Astrocyte of the spinal cord (primary cell): ENCODE measurements at regions not wholly inside any gene's neighbourhood (a gene's known extent, or its start where the extent isn't known, plus 50 kb on each side); places are given as distances from the start of the nearest gene placed in this dataset.
"Not testable (repeated sequence)": the region's sequence is repeated elsewhere in the genome, so short reads cannot be mapped to it uniquely, and the experiment has no call there.

ENCODE experiments used
- DNase-seq: peaks from one replicate; pipeline ENCODE4 v3.0.0; 2011; ENCODE audit warnings: low read depth, low spot score
- H3K4me3 ChIP-seq: 2 replicates; pipeline ENCODE4 v1.5.1; 2011; ENCODE audit warnings: low read depth, mild to moderate bottlenecking, low read length, moderate library complexity
- in situ Hi-C: cut with HindIII; loops from 2 replicates; pipeline ENCODE4 v1.10.0; 2017; ENCODE audit warnings: low sequenced_read_pairs
- TF ChIP-seq, protein P1 (sequence below): IDR thresholded peaks from 2 replicates; pipeline ENCODE4 v1.5.1; 2012; ENCODE audit warnings: low read depth, mild to moderate bottlenecking, low read length, inconsistent platforms

DNA sequence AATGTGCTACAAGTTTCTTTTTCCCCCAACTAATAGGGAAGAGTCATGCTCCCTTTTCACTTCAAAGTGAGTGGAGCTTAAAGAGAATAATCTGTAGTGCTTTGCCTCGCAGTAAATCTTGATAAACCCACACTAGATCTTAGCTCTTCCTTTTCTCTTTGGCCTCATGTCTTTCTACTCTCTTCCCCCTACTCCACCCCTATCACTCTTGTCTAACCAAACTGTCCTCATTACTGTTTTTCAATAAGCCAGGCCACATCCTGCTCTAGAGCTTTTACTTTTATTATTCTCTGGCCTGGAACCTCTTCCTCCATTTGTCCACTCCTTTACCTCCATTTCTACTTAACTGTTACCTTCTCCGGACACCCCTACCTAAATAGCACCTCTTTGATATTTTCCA is 291.0 kb upstream of the SATB1 start:
- in situ Hi-C loops = no loop called here
- TF ChIP-seq, protein P1, sequence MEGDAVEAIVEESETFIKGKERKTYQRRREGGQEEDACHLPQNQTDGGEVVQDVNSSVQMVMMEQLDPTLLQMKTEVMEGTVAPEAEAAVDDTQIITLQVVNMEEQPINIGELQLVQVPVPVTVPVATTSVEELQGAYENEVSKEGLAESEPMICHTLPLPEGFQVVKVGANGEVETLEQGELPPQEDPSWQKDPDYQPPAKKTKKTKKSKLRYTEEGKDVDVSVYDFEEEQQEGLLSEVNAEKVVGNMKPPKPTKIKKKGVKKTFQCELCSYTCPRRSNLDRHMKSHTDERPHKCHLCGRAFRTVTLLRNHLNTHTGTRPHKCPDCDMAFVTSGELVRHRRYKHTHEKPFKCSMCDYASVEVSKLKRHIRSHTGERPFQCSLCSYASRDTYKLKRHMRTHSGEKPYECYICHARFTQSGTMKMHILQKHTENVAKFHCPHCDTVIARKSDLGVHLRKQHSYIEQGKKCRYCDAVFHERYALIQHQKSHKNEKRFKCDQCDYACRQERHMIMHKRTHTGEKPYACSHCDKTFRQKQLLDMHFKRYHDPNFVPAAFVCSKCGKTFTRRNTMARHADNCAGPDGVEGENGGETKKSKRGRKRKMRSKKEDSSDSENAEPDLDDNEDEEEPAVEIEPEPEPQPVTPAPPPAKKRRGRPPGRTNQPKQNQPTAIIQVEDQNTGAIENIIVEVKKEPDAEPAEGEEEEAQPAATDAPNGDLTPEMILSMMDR = no peak
- no peak for DNase-seq

DNA sequence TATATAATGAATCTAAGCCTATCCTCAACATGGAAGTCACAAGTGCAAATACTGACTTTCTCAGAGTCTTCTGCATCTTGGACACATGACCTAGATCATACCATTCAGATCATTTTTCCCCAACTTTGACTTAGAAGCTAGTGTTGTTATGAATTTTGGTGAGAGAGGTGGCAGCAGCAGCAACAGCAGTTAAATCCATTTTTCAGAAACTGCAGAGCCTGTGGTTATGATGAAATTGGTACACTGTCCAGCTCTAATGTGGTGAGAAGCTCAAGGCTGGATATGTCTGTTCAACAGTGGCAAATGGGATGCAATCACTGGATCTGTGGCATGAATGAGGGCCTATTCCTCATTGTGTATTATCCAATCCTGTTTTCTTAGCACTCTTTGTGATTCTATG is 290.1 kb upstream of the SATB1 start:
- DNase-seq = no peak
- in situ Hi-C loops = no loop called here
- no peak overlapping the region for H3K4me3 ChIP-seq
- TF ChIP-seq, protein P1 = no peak

More for the DNA sequence above, 291.0 kb upstream of the SATB1 start:
- no peak overlapping the region for H3K4me3 ChIP-seq

GRCh38 chr3:18713577-18713951 is 288.4 kb upstream of the SATB1 start:
- no peak for DNase-seq
- no peak overlapping the region for H3K4me3 ChIP-seq
- TF ChIP-seq, protein P1 = no peak
- in situ Hi-C loops = no loop called here

DNA sequence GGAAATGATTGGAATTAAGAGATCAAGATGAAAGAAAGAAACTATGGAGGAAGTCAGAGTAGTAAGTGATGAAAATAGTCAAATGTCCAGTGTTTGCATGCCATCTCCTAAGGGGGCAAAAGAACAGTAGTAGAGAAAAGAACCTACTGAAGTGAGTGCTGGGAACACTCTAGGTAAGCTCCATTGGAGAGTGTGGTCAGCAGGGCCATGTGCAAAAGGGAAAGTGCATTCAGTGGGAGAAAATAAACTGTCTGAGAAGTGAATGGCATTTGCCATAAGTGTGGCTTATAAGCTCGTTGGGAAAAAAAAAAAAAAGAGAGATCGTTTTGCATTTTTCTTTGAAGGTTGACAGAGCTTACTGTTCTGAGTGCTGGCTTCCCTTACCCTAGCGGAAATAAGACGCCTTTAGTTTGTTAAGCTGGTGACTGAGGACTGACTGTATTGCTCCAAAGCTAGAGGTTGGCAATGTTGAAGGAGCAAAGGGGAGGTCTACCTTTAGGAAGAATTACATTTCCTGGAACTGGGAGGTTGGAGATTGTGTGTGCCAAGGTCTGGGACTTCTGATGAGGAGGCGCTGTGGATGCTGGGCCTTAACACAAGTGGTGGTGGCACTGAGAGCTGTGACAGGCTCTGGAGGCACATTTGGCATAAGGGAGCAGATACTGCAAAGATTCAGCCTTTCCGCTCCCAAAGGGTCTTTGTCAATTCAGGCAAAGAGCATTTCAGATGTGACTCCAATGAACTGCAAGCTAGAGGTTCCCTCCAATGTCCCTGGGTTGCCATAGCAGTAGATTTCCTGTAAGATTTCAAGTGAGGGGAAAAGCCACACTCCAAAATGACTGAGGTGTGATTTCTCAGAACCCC is 287.8 kb upstream of the SATB1 start:
- no peak overlapping the region for H3K4me3 ChIP-seq
- in situ Hi-C loops = no loop called here
- DNase-seq = no peak
- TF ChIP-seq, protein P1 = no peak

DNA sequence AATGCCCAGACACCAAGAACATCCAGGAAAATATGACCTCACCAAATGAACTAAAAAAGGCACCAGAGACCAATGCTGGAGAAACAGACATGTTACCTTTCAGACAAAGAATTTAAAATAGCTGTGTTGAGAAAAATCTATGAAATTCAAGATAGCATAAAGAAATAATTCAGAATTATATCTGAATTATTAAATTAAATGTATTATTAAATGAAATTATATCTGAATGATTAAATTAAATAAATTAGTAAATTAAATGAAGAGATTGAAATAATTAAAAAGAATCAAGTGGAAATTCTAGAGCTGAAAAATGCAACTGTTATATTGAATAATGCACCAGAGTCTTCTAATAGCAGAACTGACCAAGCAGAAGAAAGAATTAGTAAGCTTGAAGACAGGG is 279.2 kb upstream of the SATB1 start:
- TF ChIP-seq, protein P1 = no peak
- in situ Hi-C loops = no loop called here
- DNase-seq = no peak

GRCh38 chr3:18703798-18704197 is 278.7 kb upstream of the SATB1 start:
- in situ Hi-C loops = no loop called here

More for the DNA sequence above, 279.2 kb upstream of the SATB1 start:
- no peak overlapping the region for H3K4me3 ChIP-seq

DNA sequence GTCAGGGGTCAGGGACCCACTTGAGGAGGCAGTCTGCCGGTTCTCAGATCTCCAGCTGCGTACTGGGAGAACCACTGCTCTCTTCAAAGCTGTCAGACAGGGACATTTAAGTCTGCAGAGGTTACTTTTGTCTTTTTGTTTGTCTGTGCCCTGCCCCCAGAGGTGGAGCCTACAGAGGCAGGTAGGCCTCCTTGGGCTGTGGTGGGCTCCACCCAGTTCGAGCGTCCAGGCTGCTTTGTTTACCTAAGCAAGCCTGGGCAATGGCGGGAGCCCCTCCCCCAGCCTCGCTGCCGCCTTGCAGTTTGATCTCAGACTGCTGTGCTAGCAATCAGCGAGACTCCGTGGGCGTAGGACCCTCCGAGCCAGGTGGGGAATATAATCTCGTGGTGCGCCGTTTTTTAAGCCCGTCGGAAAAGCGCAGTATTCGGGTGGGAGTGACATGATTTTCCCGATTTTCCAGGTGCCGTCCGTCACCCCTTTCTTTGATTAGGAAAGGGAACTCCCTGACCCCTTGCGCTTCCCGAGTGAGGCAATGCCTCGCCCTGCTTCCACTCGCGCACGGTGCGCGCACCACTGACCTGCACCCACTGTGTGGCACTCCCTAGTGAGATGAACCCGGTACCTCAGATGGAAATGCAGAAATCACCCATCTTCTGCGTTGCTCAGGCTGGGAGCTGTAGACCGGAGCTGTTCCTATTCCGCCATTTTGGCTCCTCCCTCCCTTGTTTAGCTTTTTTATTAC is 268.6 kb upstream of the SATB1 start:
- in situ Hi-C loops, DNase-seq, H3K4me3 ChIP-seq: not testable (repeated sequence)

More at GRCh38 chr3:18703798-18704197, 278.7 kb upstream of the SATB1 start:
- TF ChIP-seq, protein P1 = no peak
- DNase-seq = no peak
- H3K4me3 ChIP-seq = no peak overlapping the region
